Calu3 (cell line): ENCODE measurements at regions not wholly inside any gene's neighbourhood (a gene's known extent, or its start where the extent isn't known, plus 50 kb on each side); places are given as distances from the start of the nearest gene placed in this dataset.

ENCODE experiments used
- BruUV-seq: library from RNA; stranded (reverse); fragments of 400-500 nt; replicated peaks from 2 replicates; lab custom pipeline; 2021; lab: Mats Ljungman, UMichigan
- CTCF ChIA-PET: fragments of 300-600 bp; sonication (Branson Sonifier 250); formaldehyde crosslinking; loops from one replicate; lab custom pipeline; 2022; ENCODE audit warnings: antibody characterized with exemption; lab: Charles Lee
- DNase-seq: peaks from one replicate; pipeline ENCODE4 v3.0.0; 2022
- H3K27ac Mint-ChIP-seq: one replicate; pipeline ENCODE4 v1.8.0; 2022; ENCODE audit warnings: mixed read lengths; ENCODE audit not compliant: unreplicated experiment
- H3K27me3 Mint-ChIP-seq: one replicate; pipeline ENCODE4 v1.8.0; 2022; ENCODE audit warnings: mixed read lengths; ENCODE audit not compliant: unreplicated experiment
- H3K36me3 Mint-ChIP-seq: one replicate; pipeline ENCODE4 v1.8.0; 2022; ENCODE audit warnings: mild to moderate bottlenecking, moderate library complexity, mixed read lengths; ENCODE audit not compliant: insufficient read depth, unreplicated experiment
- H3K4me1 Mint-ChIP-seq: one replicate; pipeline ENCODE4 v1.8.0; 2022; ENCODE audit warnings: mild to moderate bottlenecking, low read depth, mixed read lengths; ENCODE audit not compliant: unreplicated experiment
- H3K4me3 Mint-ChIP-seq: one replicate; pipeline ENCODE4 v1.8.0; 2022; ENCODE audit warnings: mild to moderate bottlenecking, low read depth, moderate library complexity, mixed read lengths; ENCODE audit not compliant: unreplicated experiment
- H3K9me3 Mint-ChIP-seq: one replicate; pipeline ENCODE4 v1.8.0; 2022; ENCODE audit warnings: low read depth, mixed read lengths; ENCODE audit not compliant: unreplicated experiment
- CTCF ChIP-seq: fragments of 200-600 bp; IDR thresholded peaks from one replicate; pipeline ENCODE4 v1.8.0; 2022; ENCODE audit warnings: antibody characterized with exemption; ENCODE audit not compliant: unreplicated experiment
- intact Hi-C: fragments of 100-400 bp; cut with micrococcal nuclease; formaldehyde crosslinking; loops from one replicate; pipeline ENCODE4 v1.10.0; 2022; ENCODE audit not compliant: unreplicated experiment

- no peaks in the 10 kb centered on the region for H3K4me1 Mint-ChIP-seq
- no peaks in the 10 kb centered on the region for H3K36me3 Mint-ChIP-seq
- intact Hi-C loops: no loop called here
- no peaks in the 10 kb centered on the region for H3K9me3 Mint-ChIP-seq
- BruUV-seq: no TSS peak
- no peak for DNase-seq
- H3K4me3 Mint-ChIP-seq: no peak overlapping the region
- CTCF ChIA-PET: interaction anchor here (1.0 kb wide), 1 partner anchor 39 kb away, joined by 3 read pairs; no protein-coding TSS in a partner anchor
- no peak overlapping the region for H3K27ac Mint-ChIP-seq
- H3K27me3 Mint-ChIP-seq: no peaks in the 10 kb centered on the region
- no peak for TF ChIP-seq CTCF
Measured at GRCh38 chr6:117118490-117118889, 146.9 kb upstream of the VGLL2 start.

- no peaks in the 10 kb centered on the region for H3K36me3 Mint-ChIP-seq
- no peak for TF ChIP-seq CTCF
- intact Hi-C loops: no loop called here
- no peaks in the 10 kb centered on the region for H3K4me1 Mint-ChIP-seq
- no peaks in the 10 kb centered on the region for H3K9me3 Mint-ChIP-seq
- no peak overlapping the region for H3K27ac Mint-ChIP-seq
- H3K4me3 Mint-ChIP-seq: no peak overlapping the region
- H3K27me3 Mint-ChIP-seq: no peaks in the 10 kb centered on the region
- CTCF ChIA-PET: no interaction called here
- BruUV-seq: no TSS peak
- DNase-seq: no peak
Measured at GRCh38 chr6:117126213-117126612, 139.1 kb upstream of the VGLL2 start.

GRCh38 chr6:117128052-117128451 lies 137.3 kb upstream of the VGLL2 start:
- Mint-ChIP-seq H3K9me3 (no peaks in the 10 kb centered on the region), H3K27ac (no peak overlapping the region), H3K4me3 (no peak overlapping the region), H3K27me3 (no peaks in the 10 kb centered on the region), H3K36me3 (no peaks in the 10 kb centered on the region), H3K4me1 (no peaks in the 10 kb centered on the region)
- no peak for TF ChIP-seq CTCF
- intact Hi-C loops: no loop called here
- DNase-seq: no peak
- CTCF ChIA-PET: no interaction called here
- BruUV-seq: no TSS peak

- H3K4me3 Mint-ChIP-seq: no peak overlapping the region
- no peak overlapping the region for H3K27ac Mint-ChIP-seq
- H3K36me3 Mint-ChIP-seq: no peaks in the 10 kb centered on the region
- intact Hi-C loops: no loop called here
- CTCF ChIA-PET: no interaction called here
- H3K9me3 Mint-ChIP-seq: no peaks in the 10 kb centered on the region
- no peaks in the 10 kb centered on the region for H3K27me3 Mint-ChIP-seq
- DNase-seq: no peak
- no peak for TF ChIP-seq CTCF
- no peaks in the 10 kb centered on the region for H3K4me1 Mint-ChIP-seq
- no TSS peak for BruUV-seq
Measured at GRCh38 chr6:117130125-117130524, 135.2 kb upstream of the VGLL2 start.
